CD4-positive, alpha-beta T cell treated with Interleukin-15 for 4 hours (primary cell): ENCODE measurements at regions not wholly inside any gene's neighbourhood (a gene's known extent, or its start where the extent isn't known, plus 50 kb on each side); places are given as distances from the start of the nearest gene placed in this dataset.
"Not testable (repeated sequence)": the region's sequence is repeated elsewhere in the genome, so short reads cannot be mapped to it uniquely, and the experiment has no call there.

ENCODE experiments used
- DNase-seq: peaks from one replicate; pipeline ENCODE4 v3.0.0-alpha.2; 2020; ENCODE audit warnings: low spot score

GRCh38 chr3:20324664-20325478 is 138.9 kb upstream of the SGO1 start:
- no peak for DNase-seq

- DNase-seq: no peak
These were observed 137.4 kb upstream of the SGO1 start for GRCh38 chr3:20323307-20323927.

- no peak for DNase-seq
These were observed 136.1 kb upstream of the SGO1 start for GRCh38 chr3:20322085-20322484.

- DNase-seq: no peak
These were observed 135.5 kb upstream of the SGO1 start for GRCh38 chr3:20321391-20322047.

- no peak for DNase-seq
These were observed 134.5 kb upstream of the SGO1 start for GRCh38 chr3:20320489-20320888.

GRCh38 chr3:20319551-20319950 is 133.5 kb upstream of the SGO1 start:
- no peak for DNase-seq

GRCh38 chr3:20317616-20318015 is 131.6 kb upstream of the SGO1 start:
- DNase-seq: no peak

GRCh38 chr3:20316238-20316637 is 130.2 kb upstream of the SGO1 start:
- no peak for DNase-seq

GRCh38 chr3:20310629-20311028 is 124.6 kb upstream of the SGO1 start:
- no peak for DNase-seq

- DNase-seq: no peak
These were observed 121.4 kb upstream of the SGO1 start for GRCh38 chr3:20307383-20307782.

GRCh38 chr3:20305647-20306046 is 119.6 kb upstream of the SGO1 start:
- no peak for DNase-seq

- no peak for DNase-seq
These were observed 116.8 kb upstream of the SGO1 start for GRCh38 chr3:20302766-20303165.

GRCh38 chr3:20288050-20288449 is 102.0 kb upstream of the SGO1 start:
- DNase-seq: no peak

- no peak for DNase-seq
These were observed 94.3 kb upstream of the SGO1 start for GRCh38 chr3:20280257-20280656.

- not testable (repeated sequence) for DNase-seq
These were observed 80.0 kb upstream of the SGO1 start for GRCh38 chr3:20265977-20266376.

- no peak for DNase-seq
These were observed 79.0 kb upstream of the SGO1 start for GRCh38 chr3:20264900-20265567.

- DNase-seq: no peak
These were observed 72.4 kb upstream of the SGO1 start for GRCh38 chr3:20258371-20258770.

GRCh38 chr3:20256144-20256543 is 70.1 kb upstream of the SGO1 start:
- no peak for DNase-seq

GRCh38 chr3:20254268-20255117 is 68.5 kb upstream of the SGO1 start:
- no peak for DNase-seq

- no peak for DNase-seq
These were observed 64.8 kb upstream of the SGO1 start for GRCh38 chr3:20250786-20251185.

GRCh38 chr3:20250314-20250713 is 64.3 kb upstream of the SGO1 start:
- no peak for DNase-seq

- DNase-seq: no peak
These were observed 60.7 kb upstream of the SGO1 start for GRCh38 chr3:20246662-20247061.
